AG09319 (cell line): ENCODE measurements at regions not wholly inside any gene's neighbourhood (a gene's known extent, or its start where the extent isn't known, plus 50 kb on each side); places are given as distances from the start of the nearest gene placed in this dataset.

Experiments
- DNase-seq: peaks from one replicate; pipeline ENCODE4 v3.0.0-alpha.2; 2010; ENCODE audit warnings: low read depth; ENCODE audit errors: extremely low read depth
- CTCF ChIP-seq: IDR thresholded peaks from 2 replicates; pipeline ENCODE4 v1.5.1; 2011; ENCODE audit warnings: low read depth, mild to moderate bottlenecking, inconsistent platforms, low read length, moderate library complexity

GRCh38 chr14:61644175-61644574, 51.1 kb upstream of the HIF1A start:
- DNase-seq = no peak

GRCh38 chr14:61644834-61645233, 50.5 kb upstream of the HIF1A start:
- DNase-seq = no peak
- TF ChIP-seq CTCF = no peak

More at GRCh38 chr14:61644175-61644574, 51.1 kb upstream of the HIF1A start:
- TF ChIP-seq CTCF = no peak

- DNase-seq = no peak
- no peak for TF ChIP-seq CTCF
Observed at GRCh38 chr14:61645247-61645646, 50.1 kb upstream of the HIF1A start.
